Epithelial cell of esophagus (primary cell): ENCODE measurements at regions not wholly inside any gene's neighbourhood (a gene's known extent, or its start where the extent isn't known, plus 50 kb on each side); places are given as distances from the start of the nearest gene placed in this dataset.

Experiments used
- DNase-seq: peaks from one replicate; pipeline ENCODE4 v3.0.0; 2010; ENCODE audit warnings: low read depth
- H3K4me3 ChIP-seq: 2 replicates; pipeline ENCODE4 v1.5.1; 2011; ENCODE audit warnings: mild to moderate bottlenecking, low read length, control low read depth
- TF ChIP-seq, protein P1 (sequence below): IDR thresholded peaks from 2 replicates; pipeline ENCODE4 v1.5.1; 2011; ENCODE audit warnings: low read depth, mild to moderate bottlenecking, low read length, control low read depth, inconsistent platforms; ENCODE audit not compliant: insufficient read depth; ENCODE audit errors: missing control alignments

DNA sequence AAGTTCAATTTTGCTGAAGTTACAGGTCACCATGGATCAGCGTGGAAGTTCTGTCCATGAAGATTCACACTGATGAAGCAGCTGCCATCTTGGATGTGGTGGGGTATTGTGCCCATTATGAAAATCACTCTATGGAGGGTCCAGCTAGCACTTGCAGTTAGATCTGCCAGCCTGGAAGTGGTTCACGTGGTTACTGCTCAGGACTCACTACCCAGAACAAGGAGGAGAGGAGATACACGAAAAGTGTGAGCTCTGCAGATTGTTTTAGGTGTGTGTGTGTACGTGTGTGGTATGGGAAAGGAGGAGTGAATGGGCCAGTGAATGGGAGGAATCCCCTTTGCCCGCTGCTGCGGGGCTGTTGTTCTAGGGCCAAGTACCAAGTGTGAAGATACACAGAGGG lies 333.4 kb downstream of the MAF start:
- TF ChIP-seq, protein P1, sequence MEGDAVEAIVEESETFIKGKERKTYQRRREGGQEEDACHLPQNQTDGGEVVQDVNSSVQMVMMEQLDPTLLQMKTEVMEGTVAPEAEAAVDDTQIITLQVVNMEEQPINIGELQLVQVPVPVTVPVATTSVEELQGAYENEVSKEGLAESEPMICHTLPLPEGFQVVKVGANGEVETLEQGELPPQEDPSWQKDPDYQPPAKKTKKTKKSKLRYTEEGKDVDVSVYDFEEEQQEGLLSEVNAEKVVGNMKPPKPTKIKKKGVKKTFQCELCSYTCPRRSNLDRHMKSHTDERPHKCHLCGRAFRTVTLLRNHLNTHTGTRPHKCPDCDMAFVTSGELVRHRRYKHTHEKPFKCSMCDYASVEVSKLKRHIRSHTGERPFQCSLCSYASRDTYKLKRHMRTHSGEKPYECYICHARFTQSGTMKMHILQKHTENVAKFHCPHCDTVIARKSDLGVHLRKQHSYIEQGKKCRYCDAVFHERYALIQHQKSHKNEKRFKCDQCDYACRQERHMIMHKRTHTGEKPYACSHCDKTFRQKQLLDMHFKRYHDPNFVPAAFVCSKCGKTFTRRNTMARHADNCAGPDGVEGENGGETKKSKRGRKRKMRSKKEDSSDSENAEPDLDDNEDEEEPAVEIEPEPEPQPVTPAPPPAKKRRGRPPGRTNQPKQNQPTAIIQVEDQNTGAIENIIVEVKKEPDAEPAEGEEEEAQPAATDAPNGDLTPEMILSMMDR, result no peak
- H3K4me3 ChIP-seq, result no peak overlapping the region
- no peak for DNase-seq

DNA sequence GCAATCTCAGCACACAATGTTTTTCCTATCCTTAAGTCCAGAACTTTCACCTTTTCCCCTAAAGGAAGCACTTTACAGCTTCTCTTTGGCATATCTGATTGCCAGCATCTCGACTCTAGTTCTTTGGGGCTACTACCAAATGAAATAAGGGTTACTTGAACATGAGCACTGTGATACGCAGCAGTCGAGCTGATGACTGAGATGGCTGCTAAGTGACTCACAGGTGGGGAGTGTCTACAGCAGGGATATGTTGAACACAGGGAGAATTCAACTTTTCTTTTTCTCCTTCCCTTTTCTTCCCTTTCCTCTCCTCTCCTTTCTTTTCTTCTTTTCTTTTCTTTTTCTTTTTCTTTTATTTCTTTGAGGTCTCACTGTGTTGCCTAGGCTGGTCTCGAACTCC lies 334.8 kb downstream of the MAF start:
- DNase-seq, result peak; percentile 7
- TF ChIP-seq, protein P1, result no peak
- H3K4me3 ChIP-seq, result no peak overlapping the region

DNA sequence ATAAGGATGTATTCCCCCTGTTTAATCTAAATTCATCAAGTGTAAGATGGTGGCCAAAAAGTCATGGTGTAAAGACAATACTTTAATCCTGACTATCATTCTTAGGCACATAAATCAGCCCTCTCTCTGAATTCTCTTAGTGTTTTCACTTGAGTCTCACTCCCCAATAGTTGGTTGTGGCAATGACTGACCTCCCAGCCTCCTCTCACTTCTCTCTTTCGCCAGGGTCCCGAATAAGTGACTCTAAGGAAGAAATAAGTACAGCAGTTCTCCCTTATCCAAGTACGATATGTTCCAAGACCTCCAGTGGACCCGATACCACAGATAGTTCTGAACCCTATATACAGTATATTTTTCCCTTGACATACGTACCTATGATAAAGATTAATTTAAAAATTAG lies 335.3 kb downstream of the MAF start:
- no peak for DNase-seq
- H3K4me3 ChIP-seq, result no peak overlapping the region
- TF ChIP-seq, protein P1, result no peak

DNA sequence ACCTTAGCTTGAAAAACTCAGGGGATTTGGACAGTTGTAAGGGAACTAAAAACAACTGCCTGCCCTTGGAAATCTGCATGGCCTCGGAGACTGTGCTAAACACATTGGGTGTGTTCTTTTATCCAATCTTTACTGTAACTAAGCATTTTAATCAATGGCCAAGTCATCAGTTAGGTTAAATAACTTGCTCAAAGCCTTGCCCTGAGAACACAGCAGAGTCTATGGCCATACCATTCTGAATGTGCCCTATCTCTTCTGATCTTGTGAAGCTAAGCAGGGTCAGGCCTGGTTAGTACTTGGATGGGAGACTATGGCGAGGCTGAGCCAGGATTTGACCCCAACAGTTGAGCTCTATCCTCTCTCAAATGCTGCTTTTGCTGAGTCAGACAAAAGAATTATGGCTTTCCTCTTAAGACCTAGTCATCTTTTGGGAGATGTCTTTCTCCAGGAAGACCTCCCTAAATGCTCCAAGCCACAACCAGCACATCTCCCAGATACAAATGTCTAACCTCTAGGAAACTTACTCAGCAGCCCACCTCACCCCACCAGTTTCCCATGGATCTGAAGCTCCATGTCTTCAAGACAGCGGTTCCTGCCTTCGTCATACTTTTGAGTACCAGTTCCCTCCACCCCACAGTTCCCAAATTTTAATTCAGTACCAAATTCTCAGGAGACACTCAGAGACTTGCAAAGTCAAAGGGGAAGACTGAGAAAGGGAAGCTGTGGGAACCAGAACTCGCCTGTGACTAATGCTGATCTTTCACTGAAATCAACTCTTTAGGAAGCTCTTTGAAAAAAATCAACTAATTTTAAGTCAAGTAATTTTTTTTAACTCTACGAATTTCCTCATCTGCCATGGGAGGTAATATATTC lies 336.1 kb downstream of the MAF start:
- TF ChIP-seq, protein P1, result no peak
- DNase-seq, result no peak
- H3K4me3 ChIP-seq, result no peak overlapping the region

DNA sequence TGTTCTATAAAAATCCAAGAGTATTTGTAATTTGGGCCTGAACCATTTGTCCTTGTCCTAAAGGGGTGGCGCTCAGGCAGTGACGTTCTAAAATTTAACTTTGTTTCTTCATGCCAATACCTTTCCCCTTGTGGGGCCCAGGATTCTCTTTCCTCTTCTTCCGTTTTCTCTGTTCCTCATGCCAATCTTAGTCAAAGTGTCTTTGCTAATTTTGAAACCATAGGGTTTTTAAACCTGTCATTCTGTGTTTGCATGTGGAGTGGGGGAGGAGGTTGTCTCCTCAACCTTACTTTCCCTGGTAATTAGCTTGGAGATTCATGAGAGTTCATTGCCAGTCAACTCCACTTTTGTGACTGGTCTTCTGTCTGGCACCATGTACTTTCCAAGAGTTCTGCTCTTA lies 337.1 kb downstream of the MAF start:
- DNase-seq, result no peak
- TF ChIP-seq, protein P1, result no peak
- H3K4me3 ChIP-seq, result no peak overlapping the region
